Stomach (tissue), 8 donors: ENCODE measurements at regions not wholly inside any gene's neighbourhood (a gene's known extent, or its start where the extent isn't known, plus 50 kb on each side); places are given as distances from the start of the nearest gene placed in this dataset.

Source experiments
- DNase-seq, 2 donors: peaks; one replicate each; pipeline versions ENCODE4 v3.0.0 to v3.0.0-alpha.2; 2013 to 2019
- H3K27ac ChIP-seq, 5 donors: fragments of 200-600 bp in 4 of 5; sonication (generic) in 4 of 5; one replicate each; pipeline ENCODE4 v1.5.1; 2013 to 2019; ENCODE audit warnings: mild to moderate bottlenecking in 1 of 5, moderate library complexity in 1 of 5
- H3K27me3 ChIP-seq, 3 donors: fragments of 200-600 bp; sonication (generic); one replicate each; pipeline ENCODE4 v1.5.1; 2017 to 2019; ENCODE audit warnings: mixed run types in 1 of 3
- H3K36me3 ChIP-seq, 4 donors: fragments of 200-600 bp; sonication (generic); 1 replicate in 3 of 4; 2 replicates in 1 of 4; pipeline ENCODE4 v1.5.1; 2016 to 2019
- H3K4me1 ChIP-seq, 4 donors: fragments of 200-600 bp; sonication (generic); one replicate each; pipeline ENCODE4 v1.5.1; 2016 to 2019
- H3K4me3 ChIP-seq, 4 donors: fragments of 200-600 bp; sonication (generic) in 3 of 4; one replicate each; pipeline ENCODE4 v1.5.1; 2016 to 2019; ENCODE audit warnings: mild to moderate bottlenecking in 1 of 4
- H3K9me3 ChIP-seq, 4 donors: fragments of 200-600 bp; sonication (generic); one replicate each; pipeline ENCODE4 v1.5.1; 2016 to 2019
- CTCF ChIP-seq, 7 experiments: fragments of 450-650 bp in 4 of 7; fragments of 200-600 bp in 3 of 7; sonication (generic) in 3 of 7; IDR thresholded peaks; one replicate each; pipeline ENCODE4 v1.5.1; 2016 to 2019; ENCODE audit warnings: antibody characterized with exemption in 7 of 7, control low read depth in 2 of 7, mild to moderate bottlenecking in 1 of 7
- EP300 ChIP-seq: sonication (generic); formaldehyde crosslinking; IDR thresholded peaks from one replicate; pipeline ENCODE4 v1.6.1; 2017; ENCODE audit warnings: antibody characterized with exemption
- POLR2A ChIP-seq, 4 donors: fragments of 450-650 bp; IDR thresholded peaks; one replicate each; pipeline ENCODE4 v1.6.1; 2016; ENCODE audit warnings: antibody characterized with exemption in 4 of 4, control low read depth in 2 of 4, mild to moderate bottlenecking in 1 of 4, moderate library complexity in 1 of 4
- POLR2AphosphoS5 ChIP-seq, 3 donors: sonication (generic); formaldehyde crosslinking; IDR thresholded peaks; one replicate each; pipeline ENCODE4 v1.6.1; 2016; ENCODE audit warnings: antibody characterized with exemption in 3 of 3
- WGBS, 5 donors: extraction: QIAGEN DNeasy Blood & Tissue Kit in 3 of 5; methylation state at CpG; one replicate each; pipeline versions ENCODE4 v1.1.5 to v1.1.7; 2013 to 2018; 5-methylcytosine and 5-hydroxymethylcytosine counted together
- intact Hi-C: fragments of 100-400 bp; cut with DNase I; formaldehyde crosslinking; loops from one replicate; pipeline ENCODE4 v1.15.1; 2023; ENCODE audit warnings: low total_unique reads
- donor health status: healthy with polysubstance abuse.
- donor health status: Bipolar disorder and iron deficiency.
- donor health status: healthy.

DNA sequence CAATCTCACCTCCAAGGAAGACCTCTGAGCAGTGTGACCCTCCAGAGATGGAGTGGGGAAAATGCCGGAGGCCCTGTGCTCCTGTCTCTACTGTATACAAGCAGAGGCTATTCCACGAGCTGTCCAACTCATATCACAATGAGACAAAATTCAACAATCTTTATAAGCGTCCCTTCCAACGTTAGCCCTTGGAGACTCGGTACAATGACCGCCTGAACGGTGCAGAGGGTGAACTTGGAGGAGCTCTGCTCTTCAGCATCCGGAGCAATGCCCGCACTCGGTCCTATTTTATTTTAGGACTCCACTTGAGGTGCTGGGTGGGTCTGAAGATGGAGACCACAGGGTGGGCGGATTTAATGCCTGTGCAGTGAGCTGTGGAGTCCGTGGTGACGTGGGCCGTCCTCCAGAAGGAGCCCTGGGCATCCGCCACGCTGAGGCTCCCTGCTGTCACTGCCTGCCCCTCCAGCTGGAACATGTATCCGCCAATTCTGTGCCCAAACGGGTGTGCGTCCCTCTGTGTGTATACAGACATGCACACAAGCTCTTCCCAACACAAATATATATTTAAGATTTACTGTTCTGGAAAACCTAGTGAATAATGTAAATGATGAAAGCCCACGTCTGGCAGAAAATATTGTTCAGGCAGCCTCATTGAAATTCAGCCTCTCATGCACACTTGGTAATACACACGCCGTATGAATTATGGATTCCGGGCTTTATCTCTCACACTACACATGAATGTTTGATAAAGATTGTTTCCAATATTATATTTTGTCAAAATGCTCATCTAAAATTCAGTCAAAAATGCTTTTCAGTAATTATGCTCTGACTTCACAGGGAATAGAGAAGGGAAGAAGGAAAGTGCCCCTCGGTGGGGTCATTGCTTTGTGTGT is 239.9 kb upstream of the ZMIZ1 start:
- H3K27ac ChIP-seq, result no peak overlapping the region
- TF ChIP-seq EP300, result no peak
- 78 to 84% (median 79%) methylated on average over 24 of the region's 24 CpGs for WGBS, 5 donors
- peaks cover 0 to 13% (median 0%) of the 10 kb centered on the region in 3 donors for H3K27me3 ChIP-seq
- no peak overlapping the region for H3K4me3 ChIP-seq
- no peaks in the 10 kb centered on the region for H3K36me3 ChIP-seq
- H3K9me3 ChIP-seq, result peaks cover 0 to 16% (median 5%) of the 10 kb centered on the region in 4 donors
- DNase-seq, result no peak
- intact Hi-C loops, result no loop called here
- H3K4me1 ChIP-seq, result peaks cover 0 to 8% (median 0%) of the 10 kb centered on the region in 4 donors

- no peak overlapping the region for H3K27ac ChIP-seq
- H3K4me1 ChIP-seq, result peaks cover 0 to 8% (median 0%) of the 10 kb centered on the region in 4 donors
- no peak overlapping the region for H3K4me3 ChIP-seq
- H3K9me3 ChIP-seq, result peaks cover 0 to 20% (median 6%) of the 10 kb centered on the region in 4 donors
- intact Hi-C loops, result no loop called here
- WGBS, 5 donors, result 47 to 68% (median 61%) methylated on average over 9 of the region's 9 CpGs
- H3K27me3 ChIP-seq, result peaks cover 0 to 13% (median 0%) of the 10 kb centered on the region in 3 donors
- TF ChIP-seq POLR2AphosphoS5 (IDR thresholded peaks at IDR 0.05) (no peak), CTCF (IDR thresholded peaks at IDR 0.05) (no peak), POLR2A (IDR thresholded peaks at IDR 0.05) (no peak), EP300 (no peak)
- DNase-seq, result no peak
- H3K36me3 ChIP-seq, result no peaks in the 10 kb centered on the region
Observed at GRCh38 chr10:78829565-78829964, 239.2 kb upstream of the ZMIZ1 start.

GRCh38 chr10:78830062-78830975 is 238.4 kb upstream of the ZMIZ1 start:
- DNase-seq, result no peak

DNA sequence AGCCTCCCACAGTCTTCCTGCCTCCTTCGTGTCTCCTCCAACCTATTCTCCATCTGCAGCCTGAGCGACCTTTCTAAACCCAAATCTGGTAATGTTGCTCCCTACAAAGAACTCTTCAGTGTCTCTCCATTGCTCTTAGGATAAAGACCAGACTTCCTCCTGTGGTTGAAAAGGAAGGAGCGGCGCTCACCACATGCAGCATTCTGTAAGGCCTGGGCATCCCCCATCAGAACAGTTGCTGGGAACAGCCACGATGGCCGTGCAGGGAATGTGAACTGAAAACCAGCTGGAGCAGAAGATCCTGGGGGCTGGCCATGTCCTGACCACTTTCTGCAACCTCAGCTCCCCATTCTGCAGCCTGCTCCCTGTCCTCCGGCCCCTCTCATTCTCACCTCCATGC is 237.8 kb upstream of the ZMIZ1 start:
- Histone ChIP-seq H3K4me1 (peaks cover 0 to 8% (median 0%) of the 10 kb centered on the region in 4 donors), H3K36me3 (no peaks in the 10 kb centered on the region), H3K27me3 (peaks cover 0 to 13% (median 0%) of the 10 kb centered on the region in 3 donors), H3K4me3 (no peak overlapping the region), H3K9me3 (peaks cover 0 to 20% (median 6%) of the 10 kb centered on the region in 4 donors), H3K27ac (no peak overlapping the region)
- intact Hi-C loops, result no loop called here
- no peak for TF ChIP-seq CTCF (IDR thresholded peaks at IDR 0.05)
- no peak for TF ChIP-seq POLR2A (IDR thresholded peaks at IDR 0.05)
- no peak for TF ChIP-seq POLR2AphosphoS5 (IDR thresholded peaks at IDR 0.05)
- no peak for TF ChIP-seq EP300
- 78 to 92% (median 79%) methylated on average over 7 of the region's 7 CpGs for WGBS, 5 donors
- no peak for DNase-seq

More at GRCh38 chr10:78830062-78830975, 238.4 kb upstream of the ZMIZ1 start:
- no peak overlapping the region for H3K27ac ChIP-seq
- TF ChIP-seq POLR2AphosphoS5 (IDR thresholded peaks at IDR 0.05), result no peak
- TF ChIP-seq EP300, result no peak
- no peak for TF ChIP-seq POLR2A (IDR thresholded peaks at IDR 0.05)
- TF ChIP-seq CTCF (IDR thresholded peaks at IDR 0.05), result no peak
- intact Hi-C loops, result no loop called here
- peaks cover 0 to 8% (median 0%) of the 10 kb centered on the region in 4 donors for H3K4me1 ChIP-seq
- no peak overlapping the region for H3K4me3 ChIP-seq
- H3K27me3 ChIP-seq, result peaks cover 0 to 13% (median 0%) of the 10 kb centered on the region in 3 donors
- H3K36me3 ChIP-seq, result no peaks in the 10 kb centered on the region
- 57 to 62% (median 58%) methylated on average over 7 of the region's 7 CpGs for WGBS, 5 donors
- H3K9me3 ChIP-seq, result peaks cover 0 to 20% (median 6%) of the 10 kb centered on the region in 4 donors
